ENCODE measurements at regions not wholly inside any gene's neighbourhood (a gene's known extent, or its start where the extent isn't known, plus 50 kb on each side); places are given as distances from the start of the nearest gene placed in this dataset.

DNA sequence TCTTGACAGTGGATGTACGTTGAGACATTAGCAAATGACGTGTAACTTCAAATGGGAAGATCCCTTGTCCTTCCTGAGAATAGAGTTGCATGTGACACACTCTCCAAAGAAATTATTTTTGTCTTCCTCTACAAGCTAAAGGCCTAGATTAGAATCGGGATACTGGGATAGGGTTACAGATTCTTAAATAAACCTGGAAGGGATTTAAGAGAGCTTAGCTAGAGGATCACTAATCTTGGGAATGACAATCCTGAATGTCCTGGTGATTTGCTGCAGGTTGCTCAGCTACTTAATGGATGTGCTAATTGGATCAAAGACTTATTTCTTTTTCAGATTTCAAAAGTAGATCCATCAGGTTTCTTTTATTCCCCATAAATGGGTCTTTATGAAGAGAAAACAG lies 101.9 kb downstream of the KCNJ2 start:
- TF ChIP-seq, protein P1, sequence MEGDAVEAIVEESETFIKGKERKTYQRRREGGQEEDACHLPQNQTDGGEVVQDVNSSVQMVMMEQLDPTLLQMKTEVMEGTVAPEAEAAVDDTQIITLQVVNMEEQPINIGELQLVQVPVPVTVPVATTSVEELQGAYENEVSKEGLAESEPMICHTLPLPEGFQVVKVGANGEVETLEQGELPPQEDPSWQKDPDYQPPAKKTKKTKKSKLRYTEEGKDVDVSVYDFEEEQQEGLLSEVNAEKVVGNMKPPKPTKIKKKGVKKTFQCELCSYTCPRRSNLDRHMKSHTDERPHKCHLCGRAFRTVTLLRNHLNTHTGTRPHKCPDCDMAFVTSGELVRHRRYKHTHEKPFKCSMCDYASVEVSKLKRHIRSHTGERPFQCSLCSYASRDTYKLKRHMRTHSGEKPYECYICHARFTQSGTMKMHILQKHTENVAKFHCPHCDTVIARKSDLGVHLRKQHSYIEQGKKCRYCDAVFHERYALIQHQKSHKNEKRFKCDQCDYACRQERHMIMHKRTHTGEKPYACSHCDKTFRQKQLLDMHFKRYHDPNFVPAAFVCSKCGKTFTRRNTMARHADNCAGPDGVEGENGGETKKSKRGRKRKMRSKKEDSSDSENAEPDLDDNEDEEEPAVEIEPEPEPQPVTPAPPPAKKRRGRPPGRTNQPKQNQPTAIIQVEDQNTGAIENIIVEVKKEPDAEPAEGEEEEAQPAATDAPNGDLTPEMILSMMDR (IDR thresholded peaks at IDR 0.05), result no peak
- TF ChIP-seq PREB (CRISPR knock-in tag; IDR thresholded peaks at IDR 0.05; ENCODE audit: borderline replicate concordance), result no peak
- TF ChIP-seq CBFB (CRISPR knock-in tag; IDR thresholded peaks at IDR 0.05; ENCODE audit: low read depth), result no peak
- TF ChIP-seq NFYB (CRISPR knock-in tag; conservative IDR thresholded peaks at IDR 0.05; ENCODE audit: low read depth), result no peak
- TF ChIP-seq NR1H2 (CRISPR knock-in tag; IDR thresholded peaks at IDR 0.05), result no peak
